Mucosa of stomach (tissue), 1 donor: ENCODE measurements at regions not wholly inside any gene's neighbourhood (a gene's known extent, or its start where the extent isn't known, plus 50 kb on each side); places are given as distances from the start of the nearest gene placed in this dataset.

Source experiments
- H3K27me3 ChIP-seq: one replicate; pipeline ENCODE4 v1.7.0; 2013; ENCODE audit warnings: mild to moderate bottlenecking, low read length; ENCODE audit not compliant: control insufficient read depth, insufficient read depth
- H3K36me3 ChIP-seq: one replicate; pipeline ENCODE4 v1.7.0; 2013; ENCODE audit warnings: low read length; ENCODE audit not compliant: control insufficient read depth, insufficient read depth
- H3K4me1 ChIP-seq: one replicate; pipeline ENCODE4 v1.7.0; 2013; ENCODE audit warnings: mild to moderate bottlenecking, low read length; ENCODE audit not compliant: control insufficient read depth, insufficient read depth
- H3K4me3 ChIP-seq: one replicate; pipeline ENCODE4 v1.7.0; 2013; ENCODE audit warnings: low read length
- H3K9ac ChIP-seq: one replicate; pipeline ENCODE4 v1.7.0; 2013; ENCODE audit warnings: mild to moderate bottlenecking, low read length, moderate library complexity
- H3K9me3 ChIP-seq: one replicate; pipeline ENCODE4 v1.7.0; 2013; ENCODE audit warnings: mild to moderate bottlenecking, low read length, moderate library complexity; ENCODE audit not compliant: control insufficient read depth
- donor health status: Pancreatic carcinoma.

DNA sequence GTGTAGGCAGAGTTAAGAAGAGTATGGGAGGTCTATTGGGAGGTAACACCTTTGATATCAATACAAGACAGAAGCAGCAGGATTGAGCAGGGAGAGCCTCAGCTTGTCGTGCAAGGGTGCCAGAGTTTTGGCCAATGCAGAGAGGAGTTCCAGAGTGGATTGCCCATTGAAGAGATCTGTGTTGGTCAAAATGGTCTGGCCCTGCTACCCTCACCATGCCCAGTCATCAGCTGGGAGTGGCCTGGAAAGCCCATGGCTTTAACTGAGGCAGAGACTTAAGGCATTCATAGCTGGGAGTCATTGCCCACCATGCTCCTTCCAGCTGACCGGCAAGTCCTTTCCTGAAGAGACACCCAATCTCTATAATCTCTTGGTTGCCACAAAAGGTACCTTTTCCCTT lies 271.3 kb downstream of the ABHD5 start:
- no peaks in the 10 kb centered on the region for H3K36me3 ChIP-seq
- H3K27me3 ChIP-seq = peaks cover 6% of the 10 kb centered on the region

DNA sequence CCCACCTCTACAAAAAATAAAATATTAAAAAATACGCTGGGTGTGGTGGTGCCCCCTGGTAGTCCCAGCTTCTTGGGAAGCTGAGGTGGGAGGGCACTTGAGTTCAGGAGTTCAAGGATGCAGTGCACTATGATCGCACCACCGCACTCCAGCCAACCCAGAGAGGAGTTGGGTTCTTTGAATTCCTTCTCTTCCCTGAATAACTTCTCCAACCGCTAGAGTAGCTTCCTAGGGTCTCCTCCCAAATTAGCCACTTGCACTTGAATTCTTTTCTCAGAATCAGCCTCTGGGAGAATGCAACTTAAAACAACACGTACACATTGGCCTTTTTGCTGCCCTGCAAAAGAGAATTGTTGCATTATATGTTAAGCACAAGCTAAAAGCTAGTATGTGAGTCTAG lies 272.5 kb downstream of the ABHD5 start:
- Histone ChIP-seq H3K9me3 (no peaks in the 10 kb centered on the region), H3K4me3 (no peak overlapping the region), H3K27me3 (peaks cover 6% of the 10 kb centered on the region), H3K4me1 (no peaks in the 10 kb centered on the region), H3K36me3 (no peaks in the 10 kb centered on the region), H3K9ac (no peak overlapping the region)

More for the DNA sequence above, 271.3 kb downstream of the ABHD5 start:
- Histone ChIP-seq H3K4me1 (no peaks in the 10 kb centered on the region), H3K9ac (no peak overlapping the region), H3K4me3 (no peak overlapping the region), H3K9me3 (no peaks in the 10 kb centered on the region)

DNA sequence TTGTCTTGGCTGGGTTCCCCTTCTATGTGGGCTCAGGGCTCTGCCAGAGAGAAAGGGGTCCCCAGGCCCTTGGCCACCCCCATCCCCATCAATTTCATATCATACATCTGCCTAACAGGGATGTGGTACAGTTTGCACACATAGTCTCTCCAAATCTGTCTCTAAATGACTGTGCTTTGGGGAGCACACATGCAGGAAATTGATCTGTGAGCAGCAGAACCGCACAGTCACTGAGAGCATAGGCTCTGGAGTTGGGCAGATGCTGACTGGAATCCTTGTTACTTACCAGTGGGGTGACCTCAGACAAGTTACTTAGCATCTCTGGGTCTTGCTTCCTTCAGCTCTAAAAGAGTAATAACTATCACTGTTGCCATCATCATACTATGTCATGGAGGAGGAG lies 273.9 kb downstream of the ABHD5 start:
- no peak overlapping the region for H3K9ac ChIP-seq
- no peaks in the 10 kb centered on the region for H3K36me3 ChIP-seq
- H3K4me1 ChIP-seq = no peaks in the 10 kb centered on the region
- H3K27me3 ChIP-seq = peaks cover 9% of the 10 kb centered on the region
- H3K9me3 ChIP-seq = no peaks in the 10 kb centered on the region
- no peak overlapping the region for H3K4me3 ChIP-seq

DNA sequence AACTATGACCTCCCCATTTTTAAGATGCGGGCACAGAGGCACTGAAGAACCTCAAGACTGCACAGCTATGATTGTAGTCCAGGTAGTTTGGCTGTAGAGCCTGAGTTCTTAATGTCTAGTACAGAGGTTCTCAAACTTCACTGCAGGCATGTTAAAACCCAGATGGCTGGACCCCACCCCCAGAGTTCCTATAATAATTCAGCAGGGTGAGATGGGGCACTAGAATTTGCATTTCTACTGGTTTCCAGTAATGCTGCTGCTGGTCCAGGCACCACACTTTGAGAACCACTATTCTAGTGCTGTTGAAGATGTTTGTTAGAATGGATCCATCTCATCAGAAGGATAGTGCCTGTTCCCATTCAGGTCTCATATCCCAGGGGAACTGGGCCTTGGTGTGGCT lies 274.9 kb downstream of the ABHD5 start:
- H3K4me1 ChIP-seq = no peaks in the 10 kb centered on the region

DNA sequence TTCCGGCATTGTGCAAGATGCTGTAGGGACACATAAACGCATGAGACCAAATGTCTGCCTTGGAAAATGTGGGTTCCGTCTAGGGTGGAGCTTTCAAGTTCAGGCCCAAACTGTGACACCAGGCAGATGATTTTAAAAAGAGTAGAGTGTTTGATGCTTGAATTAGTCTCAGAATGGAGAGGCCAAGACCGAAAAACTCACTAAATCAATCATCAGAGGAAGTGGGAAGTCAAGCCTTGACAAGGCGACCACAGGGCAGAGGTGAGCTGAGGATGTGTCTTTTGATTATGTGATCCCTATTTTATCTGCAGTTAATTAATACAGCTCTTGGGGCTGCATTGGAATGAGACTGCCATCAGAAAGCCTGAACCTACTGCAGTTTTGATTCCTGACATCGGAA lies 275.4 kb downstream of the ABHD5 start:
- no peak overlapping the region for H3K9ac ChIP-seq
- H3K4me1 ChIP-seq = no peaks in the 10 kb centered on the region
- H3K4me3 ChIP-seq = no peak overlapping the region
- H3K27me3 ChIP-seq = peaks cover 9% of the 10 kb centered on the region
- H3K36me3 ChIP-seq = no peaks in the 10 kb centered on the region
- H3K9me3 ChIP-seq = no peaks in the 10 kb centered on the region

More for the DNA sequence above, 274.9 kb downstream of the ABHD5 start:
- Histone ChIP-seq H3K4me3 (no peak overlapping the region), H3K9ac (no peak overlapping the region), H3K36me3 (no peaks in the 10 kb centered on the region), H3K9me3 (no peaks in the 10 kb centered on the region), H3K27me3 (peaks cover 9% of the 10 kb centered on the region)

DNA sequence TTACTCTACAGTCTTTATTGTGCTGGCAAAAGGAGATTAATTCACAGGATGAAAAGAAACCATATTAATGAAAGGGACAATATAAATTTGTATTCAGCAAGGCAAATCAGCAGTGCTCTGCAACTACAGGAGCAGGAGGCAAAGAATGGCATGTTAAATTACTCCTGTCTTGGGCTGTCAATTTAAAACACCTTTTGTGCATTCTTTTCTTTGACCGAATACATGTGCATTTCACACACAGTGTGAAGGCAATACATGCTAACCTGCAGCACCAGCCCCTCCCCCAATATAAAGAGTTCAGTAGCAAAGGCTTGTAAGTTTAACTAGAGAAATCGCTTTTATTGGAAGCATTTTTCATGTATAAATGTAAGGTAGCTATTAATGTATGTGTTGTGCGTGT lies 275.2 kb upstream of the TOPAZ1 start:
- Histone ChIP-seq H3K27me3 (peaks cover 9% of the 10 kb centered on the region), H3K36me3 (no peaks in the 10 kb centered on the region), H3K9me3 (no peaks in the 10 kb centered on the region), H3K4me3 (no peak overlapping the region), H3K9ac (no peak overlapping the region), H3K4me1 (no peaks in the 10 kb centered on the region)

DNA sequence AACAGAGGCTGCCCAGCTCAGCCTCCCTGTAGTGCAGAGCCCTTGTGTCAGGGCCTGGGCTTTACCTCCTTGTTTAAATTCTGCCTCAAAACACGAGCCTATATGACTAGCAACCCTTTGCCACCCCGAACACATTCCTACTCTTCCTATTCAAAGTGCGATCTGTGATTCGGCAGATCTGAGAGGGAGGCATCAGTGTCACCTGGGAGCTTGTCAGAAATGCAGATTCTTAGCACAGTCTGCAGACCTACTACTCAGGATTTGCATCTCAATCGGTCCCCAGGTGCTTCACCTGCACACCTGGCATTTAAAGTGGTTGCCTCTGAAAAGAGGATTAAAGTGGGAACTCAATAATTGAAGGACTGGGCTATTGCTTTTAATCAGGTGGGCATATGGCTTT lies 273.2 kb upstream of the TOPAZ1 start:
- Histone ChIP-seq H3K36me3 (no peaks in the 10 kb centered on the region), H3K4me1 (no peaks in the 10 kb centered on the region), H3K27me3 (peaks cover 9% of the 10 kb centered on the region), H3K9ac (no peak overlapping the region), H3K9me3 (no peaks in the 10 kb centered on the region), H3K4me3 (no peak overlapping the region)

DNA sequence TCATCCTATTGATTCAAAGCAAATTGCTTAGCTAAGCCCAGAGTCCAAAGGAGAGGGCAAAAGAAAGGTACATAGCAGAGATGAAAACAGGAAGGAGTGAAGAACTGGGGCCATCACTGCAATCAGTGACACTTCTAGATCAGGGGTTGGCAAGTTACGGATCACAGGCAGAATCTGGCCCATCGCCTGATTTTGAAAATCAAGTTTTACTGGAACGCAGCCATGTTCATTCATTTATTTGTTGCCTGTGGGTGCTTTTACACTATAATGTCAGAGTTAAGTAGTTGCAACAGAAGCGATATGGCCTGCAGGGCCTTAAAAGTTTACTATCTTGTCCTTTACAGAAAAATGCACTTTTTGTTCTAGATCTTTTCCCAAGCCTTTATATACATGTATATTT lies 271.7 kb upstream of the TOPAZ1 start:
- H3K4me3 ChIP-seq = no peak overlapping the region
- no peaks in the 10 kb centered on the region for H3K4me1 ChIP-seq
- H3K27me3 ChIP-seq = peaks cover 8% of the 10 kb centered on the region
- H3K9ac ChIP-seq = no peak overlapping the region
- H3K9me3 ChIP-seq = no peaks in the 10 kb centered on the region
- no peaks in the 10 kb centered on the region for H3K36me3 ChIP-seq

DNA sequence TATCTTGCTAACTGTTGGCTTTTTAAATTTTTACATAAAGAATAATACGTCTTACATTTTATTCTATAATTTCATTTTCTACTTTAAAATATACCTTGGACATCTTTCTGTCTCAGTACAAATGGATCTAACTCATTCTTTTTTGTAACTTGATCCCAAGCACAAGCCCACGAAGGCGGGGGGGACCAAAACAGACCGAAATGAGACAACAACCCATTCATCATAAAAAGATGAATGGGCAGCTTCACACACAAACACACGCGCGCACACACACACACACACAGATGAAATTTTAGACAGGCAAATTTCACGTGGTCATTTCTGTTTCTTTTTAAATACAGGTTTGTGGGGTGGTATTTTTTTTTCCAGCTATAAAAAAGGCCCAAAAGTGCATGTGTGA lies 271.3 kb upstream of the TOPAZ1 start:
- Histone ChIP-seq H3K36me3 (no peaks in the 10 kb centered on the region), H3K9me3 (no peaks in the 10 kb centered on the region), H3K9ac (no peak overlapping the region), H3K4me3 (no peak overlapping the region), H3K27me3 (peaks cover 4% of the 10 kb centered on the region), H3K4me1 (no peaks in the 10 kb centered on the region)

DNA sequence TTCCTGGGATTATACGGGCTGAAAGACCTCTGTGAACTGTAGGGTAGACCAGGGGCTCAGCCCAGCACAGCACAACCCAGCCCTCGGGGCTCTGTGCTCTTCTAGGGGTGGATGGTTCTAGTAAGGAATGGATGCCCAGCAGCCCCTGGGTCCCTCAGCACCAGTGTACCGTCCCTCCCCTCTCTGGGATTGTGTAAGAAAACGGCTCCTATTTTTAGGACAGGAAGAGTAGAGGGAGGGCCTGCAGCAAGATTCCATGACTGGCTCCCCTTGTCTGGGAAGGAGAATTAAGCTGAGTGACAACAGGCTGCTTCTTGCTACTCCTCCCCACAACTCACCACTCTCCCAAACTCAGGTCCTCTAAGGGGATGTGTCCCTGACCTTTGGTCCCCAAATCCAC lies 270.8 kb upstream of the TOPAZ1 start:
- H3K9ac ChIP-seq = no peak overlapping the region
- no peaks in the 10 kb centered on the region for H3K4me1 ChIP-seq
- peaks cover 4% of the 10 kb centered on the region for H3K27me3 ChIP-seq
- no peaks in the 10 kb centered on the region for H3K9me3 ChIP-seq
- H3K36me3 ChIP-seq = no peaks in the 10 kb centered on the region
- H3K4me3 ChIP-seq = no peak overlapping the region

DNA sequence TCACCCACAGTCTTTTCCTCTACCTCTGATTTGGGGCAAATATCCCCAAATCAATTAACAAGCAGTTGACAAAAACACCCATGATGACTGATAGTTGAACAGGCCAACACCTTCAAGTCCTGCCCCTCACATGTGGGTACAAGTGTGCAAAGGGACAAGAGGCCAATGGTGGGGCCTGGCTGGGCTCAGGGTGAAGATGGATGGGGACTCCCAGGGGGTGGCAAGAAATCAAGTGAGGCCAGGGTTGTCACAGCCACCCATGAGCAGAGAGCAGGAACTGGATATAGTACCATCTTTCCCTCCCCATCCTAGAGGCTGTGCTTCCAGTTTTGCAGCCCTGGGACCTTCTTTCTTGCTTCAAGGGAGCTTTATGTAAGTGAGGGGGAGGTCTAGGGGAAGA lies 270.2 kb upstream of the TOPAZ1 start:
- Histone ChIP-seq H3K9me3 (no peaks in the 10 kb centered on the region), H3K4me1 (no peaks in the 10 kb centered on the region), H3K27me3 (peaks cover 4% of the 10 kb centered on the region), H3K36me3 (no peaks in the 10 kb centered on the region), H3K9ac (no peak overlapping the region), H3K4me3 (no peak overlapping the region)

DNA sequence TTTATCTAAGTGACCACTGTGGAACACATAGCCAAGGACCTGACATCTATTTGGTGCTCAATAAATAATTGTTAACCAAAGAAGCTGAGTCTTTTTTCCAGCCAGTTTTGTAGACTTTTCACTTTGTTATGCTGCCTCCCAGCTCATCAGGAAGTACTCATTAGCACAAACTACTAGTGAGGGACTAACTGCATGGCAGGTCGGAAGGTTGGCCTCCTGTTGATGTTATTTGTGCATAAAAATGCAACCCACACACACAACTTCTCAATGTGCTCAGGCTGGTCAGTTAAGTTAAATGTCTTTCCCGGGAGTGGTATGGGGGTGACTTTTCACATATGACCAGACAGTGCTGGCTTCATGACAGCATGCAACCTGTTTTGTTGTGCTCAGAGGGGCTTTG lies 263.0 kb upstream of the TOPAZ1 start:
- Histone ChIP-seq H3K9me3 (no peaks in the 10 kb centered on the region), H3K27me3 (no peaks in the 10 kb centered on the region), H3K4me1 (no peaks in the 10 kb centered on the region), H3K4me3 (no peak overlapping the region), H3K9ac (no peak overlapping the region), H3K36me3 (no peaks in the 10 kb centered on the region)

DNA sequence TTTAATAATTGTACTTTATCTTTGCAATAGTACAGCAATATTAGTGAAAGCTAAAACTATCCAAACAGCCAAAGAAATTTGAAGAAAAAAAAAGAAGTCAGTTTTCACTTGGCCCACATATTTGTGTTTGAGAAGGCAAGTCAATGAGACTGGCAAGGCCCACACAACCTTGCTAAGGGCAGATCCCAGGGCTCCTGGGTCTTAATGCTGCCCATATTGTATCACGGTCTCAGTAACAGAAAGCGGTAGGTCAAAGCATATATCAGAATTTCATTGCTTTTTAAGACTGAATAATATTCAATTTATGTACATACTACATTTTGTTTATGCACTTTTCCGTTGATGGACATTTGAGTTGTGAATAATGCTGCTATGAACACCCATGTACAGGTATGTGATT lies 262.0 kb upstream of the TOPAZ1 start:
- Histone ChIP-seq H3K27me3 (no peaks in the 10 kb centered on the region), H3K9ac (no peak overlapping the region), H3K4me3 (no peak overlapping the region), H3K36me3 (no peaks in the 10 kb centered on the region), H3K9me3 (no peaks in the 10 kb centered on the region), H3K4me1 (no peaks in the 10 kb centered on the region)
